Stomach smooth muscle (tissue), 2 donors: ENCODE measurements at regions not wholly inside any gene's neighbourhood (a gene's known extent, or its start where the extent isn't known, plus 50 kb on each side); places are given as distances from the start of the nearest gene placed in this dataset.
A peak's percentile ranks its signal among the peaks of the same experiment; 100 is the strongest.

Experiments
- H3K27ac ChIP-seq: one replicate; pipeline ENCODE4 v1.7.0; 2013; ENCODE audit warnings: mild to moderate bottlenecking, low read length, inconsistent platforms
- H3K27me3 ChIP-seq, 2 donors: one replicate each; pipeline ENCODE4 v1.7.0; 2013; ENCODE audit warnings: low read length in 2 of 2; ENCODE audit not compliant: insufficient read depth in 2 of 2, control insufficient read depth in 1 of 2
- H3K36me3 ChIP-seq, 2 donors: one replicate each; pipeline ENCODE4 v1.7.0; 2013; ENCODE audit warnings: low read length in 2 of 2; ENCODE audit not compliant: control insufficient read depth in 2 of 2, insufficient read depth in 2 of 2
- H3K4me1 ChIP-seq: one replicate; pipeline ENCODE4 v1.7.0; 2013; ENCODE audit warnings: low read length; ENCODE audit not compliant: control insufficient read depth, insufficient read depth
- H3K4me3 ChIP-seq, 2 donors: one replicate each; pipeline ENCODE4 v1.7.0; 2013; ENCODE audit warnings: low read length in 2 of 2
- H3K9ac ChIP-seq, 2 donors: one replicate each; pipeline ENCODE4 v1.7.0; 2013; ENCODE audit warnings: low read length in 2 of 2, mild to moderate bottlenecking in 1 of 2
- H3K9me3 ChIP-seq, 2 donors: one replicate each; pipeline ENCODE4 v1.7.0; 2013; ENCODE audit warnings: low read length in 2 of 2; ENCODE audit not compliant: control insufficient read depth in 2 of 2
- donor health status: healthy.
- donor health status: Pancreatic carcinoma.

DNA sequence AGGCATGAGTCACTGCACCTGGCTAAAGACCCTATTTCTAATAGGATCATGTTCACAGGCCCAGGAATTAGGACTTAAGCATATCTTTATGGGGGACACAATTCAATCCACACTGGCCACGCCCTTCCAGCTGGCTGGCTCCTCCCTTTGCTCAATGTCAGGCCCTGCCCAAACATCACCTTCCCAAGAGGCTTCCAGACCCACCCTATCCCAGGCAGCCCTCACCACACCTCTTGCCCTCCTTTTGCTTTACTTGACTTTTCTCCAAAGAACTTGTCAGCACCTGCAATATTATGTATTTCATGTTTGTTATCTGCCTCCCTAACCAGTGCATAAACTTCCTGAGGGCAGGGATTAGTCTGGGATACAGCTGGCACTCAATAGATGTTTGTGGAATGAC, 109.6 kb upstream of the CDH5 start:
- Histone ChIP-seq H3K9ac (no peak overlapping the region), H3K27ac (no peak overlapping the region), H3K27me3 (no peaks in the 10 kb centered on the region), H3K4me1 (no peaks in the 10 kb centered on the region), H3K9me3 (peaks cover 4% of the 10 kb centered on the region in 2 donors), H3K36me3 (no peaks in the 10 kb centered on the region), H3K4me3 (no peak overlapping the region)

DNA sequence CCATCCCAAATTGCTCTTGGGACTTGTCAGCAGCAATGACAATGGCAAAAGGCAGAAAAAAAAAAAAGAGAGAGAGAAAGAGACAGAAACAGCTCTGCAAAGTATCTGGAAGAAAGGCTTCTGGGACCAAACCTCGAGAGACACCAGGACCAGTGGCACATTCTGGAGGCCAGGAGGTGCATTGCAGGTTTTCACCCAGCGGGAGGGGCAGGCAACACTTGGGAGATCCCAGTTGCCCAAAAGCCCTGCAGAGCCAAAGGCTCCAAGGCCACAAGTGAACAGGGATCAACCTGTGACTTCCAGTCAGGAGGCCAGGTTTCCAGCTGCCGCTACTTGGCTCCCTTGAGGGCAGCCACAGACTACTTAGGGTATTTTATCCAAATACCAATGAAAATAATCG, 110.8 kb upstream of the CDH5 start:
- no peak overlapping the region for H3K9ac ChIP-seq
- peaks cover 6% of the 10 kb centered on the region for H3K4me1 ChIP-seq
- no peak overlapping the region for H3K4me3 ChIP-seq
- H3K9me3 ChIP-seq: peaks cover 4% of the 10 kb centered on the region in 2 donors
- no peaks in the 10 kb centered on the region for H3K27me3 ChIP-seq
- no peaks in the 10 kb centered on the region for H3K36me3 ChIP-seq
- H3K27ac ChIP-seq: no peak overlapping the region

DNA sequence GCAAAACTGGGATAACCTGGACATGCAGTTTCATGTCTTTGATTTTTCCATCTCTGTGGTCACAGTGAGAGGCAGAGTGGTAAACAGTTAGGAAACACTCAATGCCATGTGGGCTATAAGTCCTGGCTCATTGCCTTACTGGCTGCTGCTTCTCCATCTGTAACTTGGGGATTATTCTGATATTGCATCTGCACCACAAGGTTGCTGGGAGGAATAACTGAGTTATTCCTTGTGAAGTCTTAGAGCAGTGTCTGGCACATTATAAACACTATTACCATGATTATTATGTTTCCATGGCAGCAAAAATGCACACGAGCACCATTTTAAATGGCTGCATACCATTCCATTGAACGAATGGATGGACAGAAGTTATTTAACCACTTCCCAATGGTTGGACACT, 111.7 kb upstream of the CDH5 start:
- no peak overlapping the region for H3K27ac ChIP-seq
- no peaks in the 10 kb centered on the region for H3K36me3 ChIP-seq
- H3K9me3 ChIP-seq: peaks cover 4% of the 10 kb centered on the region in 2 donors
- no peak overlapping the region for H3K9ac ChIP-seq
- peaks cover 7% of the 10 kb centered on the region for H3K4me1 ChIP-seq
- no peak overlapping the region for H3K4me3 ChIP-seq
- no peaks in the 10 kb centered on the region for H3K27me3 ChIP-seq

DNA sequence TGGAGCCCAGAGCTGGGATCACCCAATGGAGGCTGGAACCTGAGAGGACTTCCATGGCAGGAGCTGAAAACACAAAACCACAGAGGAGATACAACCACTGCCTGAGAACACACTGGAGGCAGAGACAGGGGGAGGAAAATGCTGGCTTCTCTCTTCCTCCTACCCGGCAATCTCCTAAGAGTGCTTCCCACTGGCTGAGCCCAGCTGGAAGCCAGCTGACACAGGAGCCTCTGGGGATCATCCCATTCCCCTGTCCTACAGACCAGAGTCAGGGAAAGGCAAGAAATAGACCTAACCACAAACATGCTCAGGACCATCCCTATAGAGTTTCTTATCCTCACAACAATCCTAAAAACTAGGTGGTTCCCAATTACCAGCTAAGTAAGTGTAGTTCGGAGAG, 112.4 kb upstream of the CDH5 start:
- Histone ChIP-seq H3K9me3 (peaks cover 4% of the 10 kb centered on the region in 2 donors), H3K36me3 (no peaks in the 10 kb centered on the region), H3K27ac (no peak overlapping the region), H3K9ac (no peak overlapping the region), H3K4me1 (peaks cover 7% of the 10 kb centered on the region), H3K27me3 (no peaks in the 10 kb centered on the region), H3K4me3 (no peak overlapping the region)

- no peak overlapping the region for H3K9ac ChIP-seq
- H3K27ac ChIP-seq: no peak overlapping the region
- H3K4me1 ChIP-seq: peaks cover 18% of the 10 kb centered on the region
- no peaks in the 10 kb centered on the region for H3K36me3 ChIP-seq
- no peaks in the 10 kb centered on the region for H3K27me3 ChIP-seq
- peaks cover 4% of the 10 kb centered on the region in 2 donors for H3K9me3 ChIP-seq
- no peak overlapping the region for H3K4me3 ChIP-seq
These were observed 114.9 kb upstream of the CDH5 start for GRCh38 chr16:66251476-66252160.

DNA sequence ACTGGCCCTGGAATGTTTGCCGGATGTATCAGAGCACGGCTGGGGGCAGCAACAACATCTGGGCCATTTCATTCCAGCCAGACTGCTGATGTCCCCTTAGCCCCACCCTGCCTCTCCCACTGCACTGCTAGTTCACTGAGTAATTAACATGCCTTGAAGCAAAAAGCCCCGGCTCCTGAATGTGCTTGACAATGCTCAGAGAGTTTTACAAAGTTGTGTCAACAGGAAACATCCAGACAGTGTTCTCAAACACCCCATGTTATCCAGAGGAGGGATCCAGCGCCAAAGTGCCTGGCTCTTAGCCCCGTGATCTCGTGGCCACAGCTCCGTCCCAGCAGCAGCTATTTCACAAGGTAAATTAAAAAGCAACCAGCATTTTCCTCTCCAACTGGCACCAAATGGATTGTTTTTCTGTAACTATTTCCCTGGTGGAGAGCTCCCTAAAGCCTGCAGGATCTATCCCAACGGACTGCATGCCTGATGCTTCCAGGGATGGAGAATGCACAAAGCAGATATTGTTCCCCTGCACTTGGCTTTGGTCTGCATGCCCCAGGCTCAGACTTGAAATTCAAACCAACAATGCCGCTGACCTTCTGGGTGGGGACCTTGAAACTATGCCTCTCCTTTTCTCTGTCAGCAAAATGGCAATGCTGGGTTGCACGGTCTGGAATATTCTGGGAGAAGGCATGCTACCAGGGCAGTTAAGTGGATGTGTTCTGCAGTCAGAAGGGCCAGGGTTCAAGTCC, 115.6 kb upstream of the CDH5 start:
- Histone ChIP-seq H3K27me3 (no peaks in the 10 kb centered on the region), H3K4me1 (peaks cover 18% of the 10 kb centered on the region), H3K27ac (no peak overlapping the region), H3K36me3 (no peaks in the 10 kb centered on the region), H3K9ac (no peak overlapping the region), H3K4me3 (no peak overlapping the region), H3K9me3 (peaks cover 4% of the 10 kb centered on the region in 2 donors)

DNA sequence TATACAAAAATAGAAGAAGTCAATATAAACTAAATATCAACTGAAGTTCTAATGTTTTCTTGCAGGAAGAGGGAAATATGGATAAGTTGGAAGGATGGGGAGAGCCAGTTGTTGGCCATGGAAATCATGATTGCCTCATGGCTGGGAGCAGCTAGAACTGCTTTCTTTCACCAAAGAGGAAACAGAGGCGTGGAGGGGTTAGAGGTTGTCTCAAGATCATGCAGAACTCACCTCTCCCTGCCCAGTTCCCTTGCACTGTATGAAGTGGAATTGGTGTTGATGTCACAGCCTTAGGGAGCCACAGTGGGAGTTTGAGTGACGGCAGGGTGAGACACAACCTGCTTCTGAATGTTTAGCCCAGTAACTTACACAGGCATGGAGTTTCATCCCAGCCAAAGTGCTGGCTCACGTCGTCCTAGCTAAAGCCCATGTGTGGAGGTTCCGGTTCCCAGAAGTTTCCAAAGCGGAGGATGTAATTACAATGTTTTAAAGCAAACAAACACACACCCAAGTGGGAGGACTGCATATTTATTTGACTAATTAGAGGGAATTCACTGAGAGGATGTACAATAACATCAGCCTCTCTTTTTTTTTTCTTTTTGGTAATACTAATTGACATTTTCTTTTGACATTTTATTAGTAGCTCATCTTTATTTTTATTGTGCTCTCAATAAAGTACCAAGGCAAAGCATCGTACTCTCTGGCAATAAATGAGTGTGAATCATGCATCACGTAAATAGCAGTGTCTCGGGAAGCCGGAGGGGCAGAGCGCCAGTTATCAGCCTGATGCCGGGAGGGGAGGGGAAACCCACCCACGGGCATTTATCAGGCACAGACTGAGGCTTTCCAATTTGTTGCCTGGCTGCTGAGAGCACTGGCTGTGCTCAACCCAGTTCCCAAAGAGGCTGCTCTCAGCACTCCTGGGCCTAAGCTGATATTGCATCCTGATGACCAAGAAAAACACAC, 118.7 kb upstream of the CDH5 start:
- peak overlapping the region in 1 of 2 donors; percentile 12 for H3K9ac ChIP-seq
- H3K27me3 ChIP-seq: no peaks in the 10 kb centered on the region
- peaks cover 18% of the 10 kb centered on the region for H3K4me1 ChIP-seq
- peak overlapping the region in 1 of 2 donors; percentile 35 for H3K4me3 ChIP-seq
- peak overlapping the region; percentile 18 for H3K27ac ChIP-seq
- H3K36me3 ChIP-seq: no peaks in the 10 kb centered on the region
- H3K9me3 ChIP-seq: no peaks in the 10 kb centered on the region

GRCh38 chr16:66245868-66246267, 120.6 kb upstream of the CDH5 start:
- H3K9ac ChIP-seq: no peak overlapping the region
- H3K4me3 ChIP-seq: no peak overlapping the region
- H3K9me3 ChIP-seq: no peaks in the 10 kb centered on the region
- no peak overlapping the region for H3K27ac ChIP-seq
- H3K4me1 ChIP-seq: peaks cover 15% of the 10 kb centered on the region
- no peaks in the 10 kb centered on the region for H3K36me3 ChIP-seq
- no peaks in the 10 kb centered on the region for H3K27me3 ChIP-seq

DNA sequence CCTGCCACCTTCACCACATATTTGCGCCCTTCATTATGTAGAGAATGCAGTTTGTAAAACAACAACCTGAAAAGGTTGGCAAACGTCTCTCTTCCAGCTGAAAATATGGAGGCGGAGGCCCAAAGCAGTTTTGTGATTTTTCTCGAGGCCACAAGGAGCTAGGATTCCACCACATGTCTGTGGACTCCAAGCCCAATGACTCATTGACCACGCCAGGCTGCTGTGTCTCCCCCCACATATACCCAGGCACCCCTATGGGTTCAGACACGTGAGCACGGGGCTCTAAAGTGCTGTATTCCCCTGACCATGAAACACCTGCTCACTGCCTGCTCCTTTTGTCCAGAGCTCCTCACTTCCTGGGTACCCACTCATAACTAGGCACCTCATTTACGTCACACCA, 121.4 kb upstream of the CDH5 start:
- H3K36me3 ChIP-seq: no peaks in the 10 kb centered on the region
- no peaks in the 10 kb centered on the region for H3K27me3 ChIP-seq
- no peak overlapping the region for H3K4me3 ChIP-seq
- no peak overlapping the region for H3K9ac ChIP-seq
- H3K9me3 ChIP-seq: no peaks in the 10 kb centered on the region
- peaks cover 19% of the 10 kb centered on the region for H3K4me1 ChIP-seq
- H3K27ac ChIP-seq: no peak overlapping the region

GRCh38 chr16:66242672-66243071, 123.8 kb upstream of the CDH5 start:
- Histone ChIP-seq H3K4me1 (peaks cover 10% of the 10 kb centered on the region), H3K9ac (no peak overlapping the region), H3K9me3 (peaks cover 4 to 6% of the 10 kb centered on the region in 2 donors), H3K27ac (no peak overlapping the region), H3K27me3 (no peaks in the 10 kb centered on the region), H3K4me3 (no peak overlapping the region), H3K36me3 (no peaks in the 10 kb centered on the region)
